Trophoblast cell (in vitro differentiated cells and primary cell): ENCODE measurements at regions not wholly inside any gene's neighbourhood (a gene's known extent, or its start where the extent isn't known, plus 50 kb on each side); places are given as distances from the start of the nearest gene placed in this dataset.

ENCODE experiments used
- DNase-seq, 2 donors: peaks; one replicate each; pipeline ENCODE4 v3.0.0-alpha.2; 2016
- H2AFZ ChIP-seq: 2 replicates; pipeline ENCODE4 v1.6.1; 2013; ENCODE audit warnings: low read length, moderate library complexity, mild to moderate bottlenecking; ENCODE audit not compliant: insufficient read depth, poor library complexity
- H2AK5ac ChIP-seq: 2 replicates; pipeline ENCODE4 v1.6.1; 2013; ENCODE audit warnings: mild to moderate bottlenecking, low read length
- H2BK120ac ChIP-seq: 2 replicates; pipeline ENCODE4 v1.6.1; 2013; ENCODE audit warnings: low read length, mild to moderate bottlenecking, moderate library complexity; ENCODE audit not compliant: insufficient read depth, poor library complexity
- H2BK12ac ChIP-seq: 2 replicates; pipeline ENCODE4 v1.6.1; 2013; ENCODE audit warnings: mild to moderate bottlenecking, low read length, moderate library complexity
- H2BK5ac ChIP-seq: 2 replicates; pipeline ENCODE4 v1.6.1; 2013; ENCODE audit warnings: low read length, low read depth, moderate library complexity, mild to moderate bottlenecking; ENCODE audit not compliant: poor library complexity
- H3K14ac ChIP-seq: 2 replicates; pipeline ENCODE4 v1.6.1; 2013; ENCODE audit warnings: mild to moderate bottlenecking, low read length
- H3K18ac ChIP-seq: 2 replicates; pipeline ENCODE4 v1.6.1; 2013; ENCODE audit warnings: mild to moderate bottlenecking, low read length
- H3K23ac ChIP-seq: 2 replicates; pipeline ENCODE4 v1.6.1; 2013; ENCODE audit warnings: low read length
- H3K27ac ChIP-seq: 2 replicates; pipeline ENCODE4 v1.5.1; 2013; ENCODE audit warnings: low read depth, mild to moderate bottlenecking, inconsistent platforms, low read length, moderate library complexity
- H3K27me3 ChIP-seq: 2 replicates; pipeline ENCODE4 v1.6.1; 2013; ENCODE audit warnings: inconsistent platforms, mild to moderate bottlenecking, low read length, moderate library complexity; ENCODE audit not compliant: insufficient read depth
- H3K36me3 ChIP-seq, 2 experiments: 1 replicate in 1 of 2; 2 replicates in 1 of 2; pipeline ENCODE4 v1.6.1; 2013; ENCODE audit warnings: low read length in 2 of 2, mild to moderate bottlenecking in 2 of 2, moderate library complexity in 1 of 2; ENCODE audit not compliant: insufficient read depth in 2 of 2, control insufficient read depth in 1 of 2
- H3K4ac ChIP-seq: 2 replicates; pipeline ENCODE4 v1.6.1; 2013; ENCODE audit warnings: low read depth, mild to moderate bottlenecking, low read length, moderate library complexity
- H3K4me1 ChIP-seq, 2 experiments: 1 replicate in 1 of 2; 2 replicates in 1 of 2; pipeline ENCODE4 v1.6.1; 2013; ENCODE audit warnings: low read length in 2 of 2, mild to moderate bottlenecking in 2 of 2, moderate library complexity in 1 of 2; ENCODE audit not compliant: insufficient read depth in 2 of 2, control insufficient read depth in 1 of 2
- H3K4me2 ChIP-seq: 2 replicates; pipeline ENCODE4 v1.6.1; 2013; ENCODE audit warnings: inconsistent platforms, mild to moderate bottlenecking, low read length, moderate library complexity
- H3K4me3 ChIP-seq: 2 replicates; pipeline ENCODE4 v1.5.1; 2013; ENCODE audit warnings: mild to moderate bottlenecking, low read depth, low read length, inconsistent platforms
- H3K79me1 ChIP-seq: one replicate; pipeline ENCODE4 v1.6.1; 2013; ENCODE audit warnings: low read length
- H3K79me2 ChIP-seq: 2 replicates; pipeline ENCODE4 v1.6.1; 2013; ENCODE audit warnings: low read length, mild to moderate bottlenecking; ENCODE audit not compliant: control insufficient read depth, insufficient read depth, poor library complexity
- H3K9ac ChIP-seq: 2 replicates; pipeline ENCODE4 v1.6.1; 2013; ENCODE audit warnings: mild to moderate bottlenecking, low read length
- H3K9me3 ChIP-seq: 2 replicates; pipeline ENCODE4 v1.6.1; 2013; ENCODE audit warnings: low read depth, mild to moderate bottlenecking, control low read depth, inconsistent platforms, low read length; ENCODE audit not compliant: insufficient read depth
- H4K12ac ChIP-seq: 2 replicates; pipeline ENCODE4 v1.6.1; 2013; ENCODE audit warnings: low read depth, mild to moderate bottlenecking, low read length, moderate library complexity
- H4K8ac ChIP-seq: 2 replicates; pipeline ENCODE4 v1.6.1; 2013; ENCODE audit warnings: low read depth, mild to moderate bottlenecking, low read length, moderate library complexity
- H4K91ac ChIP-seq: one replicate; pipeline ENCODE4 v1.6.1; 2013; ENCODE audit warnings: low read depth, mild to moderate bottlenecking, low read length, moderate library complexity
- WGBS: extraction: QIAGEN DNeasy Blood & Tissue Kit; methylation state at CpG from one replicate; pipeline ENCODE4 v1.1.7; 2013; ENCODE audit warnings: missing lambda C conversion rate; ENCODE audit not compliant: insufficient read length, insufficient coverage; ENCODE audit errors: extremely low coverage; 5-methylcytosine and 5-hydroxymethylcytosine counted together

DNA sequence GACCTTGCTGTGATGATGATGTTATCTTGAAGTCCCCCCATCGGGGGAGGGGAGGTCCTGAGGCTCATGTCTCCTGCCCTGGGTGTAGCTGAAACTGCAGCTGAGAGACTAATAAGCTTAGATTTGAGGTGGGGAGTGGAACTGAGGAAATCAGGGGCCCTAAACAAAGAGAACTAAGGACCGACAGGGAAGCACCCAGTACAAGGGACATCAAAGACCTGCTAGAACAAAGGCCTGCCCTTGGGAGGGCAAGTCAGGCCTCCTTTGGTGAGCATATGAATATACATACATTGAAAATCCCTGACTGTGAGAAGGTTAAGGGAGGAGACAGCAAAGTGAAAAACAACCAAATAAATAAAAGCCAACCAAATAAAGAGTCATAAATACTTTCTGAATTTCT lies 1132.5 kb upstream of the CELF4 start:
- Histone ChIP-seq H3K79me2 (no peaks in the 10 kb centered on the region), H3K4me3 (no peak overlapping the region), H3K27me3 (no peaks in the 10 kb centered on the region), H2BK12ac (no peak overlapping the region), H3K4ac (no peak overlapping the region), H2BK5ac (no peak overlapping the region), H3K9ac (no peak overlapping the region), H3K18ac (no peak overlapping the region), H2AFZ (no peak overlapping the region), H2AK5ac (no peak overlapping the region), H3K36me3 (no peaks in the 10 kb centered on the region), H3K27ac (no peak overlapping the region), H3K9me3 (no peaks in the 10 kb centered on the region), H3K23ac (no peak overlapping the region), H3K4me1 (no peaks in the 10 kb centered on the region), H4K12ac (no peak overlapping the region), H3K79me1 (no peaks in the 10 kb centered on the region), H3K14ac (no peak overlapping the region), H4K91ac (no peak overlapping the region), H3K4me2 (no peak overlapping the region), H2BK120ac (no peak overlapping the region), H4K8ac (no peak overlapping the region)
- no CpG with 5 or more reads among the region's 2 CpGs for WGBS
- no peak for DNase-seq

GRCh38 chr18:38695559-38696280 lies 1130.1 kb upstream of the CELF4 start:
- no peak overlapping the region for H3K18ac ChIP-seq
- H3K14ac ChIP-seq, result no peak overlapping the region
- no peaks in the 10 kb centered on the region for H3K9me3 ChIP-seq
- no peak overlapping the region for H3K9ac ChIP-seq
- no peak overlapping the region for H2BK5ac ChIP-seq
- H4K8ac ChIP-seq, result no peak overlapping the region
- no peak overlapping the region for H4K12ac ChIP-seq
- no peak overlapping the region for H3K23ac ChIP-seq
- H2BK12ac ChIP-seq, result no peak overlapping the region
- H3K79me1 ChIP-seq, result no peaks in the 10 kb centered on the region
- no peak overlapping the region for H3K4ac ChIP-seq
- H3K4me3 ChIP-seq, result no peak overlapping the region
- H3K27ac ChIP-seq, result no peak overlapping the region
- no peak overlapping the region for H4K91ac ChIP-seq
- no peak overlapping the region for H2AFZ ChIP-seq
- no peak overlapping the region for H3K4me2 ChIP-seq
- DNase-seq, result peak in 1 of 2 donors; percentile 10
- WGBS, result no CpG with 5 or more reads among the region's 5 CpGs
- no peaks in the 10 kb centered on the region for H3K4me1 ChIP-seq
- no peak overlapping the region for H2BK120ac ChIP-seq
- H3K27me3 ChIP-seq, result no peaks in the 10 kb centered on the region
- no peaks in the 10 kb centered on the region for H3K79me2 ChIP-seq
- no peaks in the 10 kb centered on the region for H3K36me3 ChIP-seq
- no peak overlapping the region for H2AK5ac ChIP-seq

DNA sequence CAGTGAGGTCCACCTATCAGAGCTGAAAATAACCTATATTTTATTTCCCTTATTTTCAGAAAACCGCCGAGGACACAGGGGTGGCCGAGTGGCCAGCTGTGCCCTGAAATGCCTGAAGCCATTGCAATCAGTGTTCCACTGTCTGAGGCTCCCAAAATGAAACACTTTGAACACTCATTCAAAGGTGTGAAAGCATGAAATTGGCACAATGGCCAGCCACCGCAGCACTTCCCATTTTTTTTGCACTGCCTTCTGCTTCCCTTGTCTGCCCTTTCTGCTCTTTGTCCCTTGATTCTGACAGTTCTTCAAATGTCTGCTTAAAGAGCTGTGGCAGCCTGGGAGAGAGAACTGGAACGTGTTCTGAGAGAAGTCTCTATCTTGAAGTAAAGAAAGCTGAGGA lies 1127.5 kb upstream of the CELF4 start:
- WGBS, result no CpG with 5 or more reads among the region's 5 CpGs
- H3K36me3 ChIP-seq, result no peaks in the 10 kb centered on the region
- no peaks in the 10 kb centered on the region for H3K79me2 ChIP-seq
- H3K18ac ChIP-seq, result no peak overlapping the region
- H3K4ac ChIP-seq, result no peak overlapping the region
- no peak overlapping the region for H3K4me3 ChIP-seq
- H3K4me1 ChIP-seq, result no peaks in the 10 kb centered on the region
- no peak overlapping the region for H4K91ac ChIP-seq
- H4K12ac ChIP-seq, result no peak overlapping the region
- H3K23ac ChIP-seq, result no peak overlapping the region
- H3K79me1 ChIP-seq, result no peaks in the 10 kb centered on the region
- H3K9ac ChIP-seq, result no peak overlapping the region
- H4K8ac ChIP-seq, result no peak overlapping the region
- H3K4me2 ChIP-seq, result no peak overlapping the region
- H2BK5ac ChIP-seq, result no peak overlapping the region
- no peak overlapping the region for H2AFZ ChIP-seq
- no peak overlapping the region for H3K27ac ChIP-seq
- H2BK120ac ChIP-seq, result no peak overlapping the region
- no peak overlapping the region for H2AK5ac ChIP-seq
- no peak for DNase-seq
- H3K14ac ChIP-seq, result no peak overlapping the region
- H2BK12ac ChIP-seq, result no peak overlapping the region
- H3K27me3 ChIP-seq, result no peaks in the 10 kb centered on the region
- no peaks in the 10 kb centered on the region for H3K9me3 ChIP-seq

DNA sequence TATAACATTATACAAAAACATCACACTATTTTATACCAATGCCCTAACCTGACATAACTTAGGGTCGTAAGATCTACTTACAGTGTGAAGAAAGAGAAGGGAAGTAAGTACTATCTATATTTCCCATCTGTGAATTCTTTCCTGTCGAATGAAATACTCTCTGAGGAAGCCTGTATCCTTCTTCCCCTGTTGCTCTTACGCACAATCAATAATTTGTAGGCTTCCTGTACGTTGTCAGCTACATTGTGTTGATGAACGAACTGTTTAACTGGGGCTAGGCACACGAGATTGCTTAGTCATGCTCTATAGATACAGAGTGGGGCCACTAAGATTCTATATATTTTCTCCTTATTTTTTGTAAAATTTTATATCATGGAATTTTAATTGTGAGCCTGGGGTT lies 1125.0 kb upstream of the CELF4 start:
- Histone ChIP-seq H3K14ac (no peak overlapping the region), H3K27ac (no peak overlapping the region), H3K4me2 (no peak overlapping the region), H2BK12ac (no peak overlapping the region), H4K8ac (no peak overlapping the region), H2BK120ac (no peak overlapping the region), H3K36me3 (no peaks in the 10 kb centered on the region), H2AFZ (no peak overlapping the region), H3K79me1 (no peaks in the 10 kb centered on the region), H3K4me3 (no peak overlapping the region), H4K91ac (no peak overlapping the region), H4K12ac (no peak overlapping the region), H3K9ac (no peak overlapping the region), H3K4ac (no peak overlapping the region), H3K18ac (no peak overlapping the region), H3K79me2 (no peaks in the 10 kb centered on the region), H3K9me3 (no peaks in the 10 kb centered on the region), H3K23ac (no peak overlapping the region), H3K27me3 (no peaks in the 10 kb centered on the region), H2BK5ac (no peak overlapping the region), H3K4me1 (no peaks in the 10 kb centered on the region), H2AK5ac (no peak overlapping the region)
- WGBS, result no CpG with 5 or more reads among the region's 6 CpGs
- DNase-seq, result no peak
